C1 segment of cervical spinal cord (tissue), 14 donors: ENCODE measurements at regions not wholly inside any gene's neighbourhood (a gene's known extent, or its start where the extent isn't known, plus 50 kb on each side); places are given as distances from the start of the nearest gene placed in this dataset.

Experiments used
- DNase-seq, 14 donors: peaks; one replicate each; lab custom pipeline; 2025; lab: John Stamatoyannopoulos, UW

- no peak for DNase-seq
These were observed 279.8 kb downstream of the BCOR start for GRCh38 chrX:39817754-39818470.

GRCh38 chrX:39818750-39819149 lies 279.0 kb downstream of the BCOR start:
- no peak for DNase-seq

DNA sequence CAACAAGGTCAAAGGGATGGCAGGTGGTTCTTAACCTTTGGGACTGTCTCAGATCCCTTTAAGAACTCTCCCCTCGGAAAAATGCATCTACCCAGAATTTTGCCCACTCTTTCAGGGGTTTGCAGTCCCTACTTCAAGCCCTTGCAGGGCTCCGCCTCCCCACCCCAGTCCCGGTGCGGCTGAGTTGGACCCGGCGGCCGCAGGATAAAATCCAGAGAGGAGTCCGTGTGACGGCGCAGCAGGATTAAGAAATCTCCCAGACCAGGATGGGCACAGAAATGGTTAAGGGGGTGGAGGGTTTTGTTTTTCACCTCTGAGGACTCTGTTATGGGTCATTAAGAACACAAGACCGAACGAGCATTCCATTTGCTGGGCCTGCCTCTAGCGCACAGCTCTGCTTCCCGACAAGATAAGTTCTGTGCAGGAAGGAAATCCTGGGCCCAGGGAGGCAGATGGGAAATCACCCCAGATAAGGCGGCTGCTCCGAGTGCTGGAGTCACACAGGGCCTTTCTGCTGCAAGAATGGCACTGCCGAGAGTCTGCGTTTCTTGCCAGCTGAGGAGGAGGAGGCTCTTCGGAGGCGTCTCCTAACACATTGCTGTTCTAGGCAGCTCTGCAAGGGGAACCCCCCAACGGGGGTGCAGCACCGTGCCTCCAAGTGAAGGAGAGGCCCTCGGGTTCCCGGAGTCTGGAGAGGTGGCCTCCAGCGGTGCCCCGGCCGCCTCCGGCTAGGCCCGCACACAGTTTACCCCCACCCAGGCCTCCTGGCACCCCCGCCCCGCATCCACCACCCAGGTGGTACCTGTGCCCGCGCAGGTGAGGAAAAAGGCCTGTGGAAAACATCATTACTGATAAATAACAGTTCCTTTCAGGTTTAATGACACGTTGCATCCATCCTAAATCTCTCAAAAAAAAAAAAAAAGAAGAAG lies 277.6 kb downstream of the BCOR start:
- DNase-seq: no peak

GRCh38 chrX:39820938-39821708 lies 276.6 kb downstream of the BCOR start:
- DNase-seq: peak in 2 of 14 donors; percentile 5 to 24

GRCh38 chrX:39821709-39822095 lies 276.1 kb downstream of the BCOR start:
- DNase-seq: no peak

DNA sequence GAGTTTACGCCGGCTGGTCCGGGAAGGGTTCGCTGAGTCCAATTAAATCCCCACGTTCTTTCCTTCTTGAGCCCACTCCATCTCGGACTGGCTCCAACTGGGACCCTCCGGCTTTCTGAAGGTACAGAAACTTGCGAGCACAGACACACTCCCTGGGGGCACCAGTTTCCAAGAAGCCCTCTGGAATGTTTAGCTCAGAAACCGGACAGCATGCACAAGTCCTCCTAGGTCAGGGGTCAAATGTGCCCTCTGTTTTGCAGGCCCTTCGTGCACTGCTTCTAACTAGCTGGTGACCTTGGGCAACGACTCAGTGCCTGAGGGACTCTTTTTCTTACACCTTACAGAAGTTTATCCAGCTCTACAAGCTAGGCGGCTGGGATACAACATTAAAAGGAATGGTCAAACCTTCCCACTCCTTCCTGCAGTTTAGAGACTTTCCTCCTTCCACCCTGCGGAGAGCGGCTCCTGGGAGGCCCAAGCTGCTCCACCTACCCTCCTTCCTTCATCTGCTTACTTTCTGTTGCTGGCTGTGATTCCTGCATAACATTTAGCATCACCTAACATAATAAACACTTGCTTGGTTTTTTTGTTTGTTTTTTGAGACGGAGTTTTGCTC lies 275.5 kb downstream of the BCOR start:
- no peak for DNase-seq

- DNase-seq: no peak
These were observed 274.3 kb downstream of the BCOR start for GRCh38 chrX:39823424-39823823.

DNA sequence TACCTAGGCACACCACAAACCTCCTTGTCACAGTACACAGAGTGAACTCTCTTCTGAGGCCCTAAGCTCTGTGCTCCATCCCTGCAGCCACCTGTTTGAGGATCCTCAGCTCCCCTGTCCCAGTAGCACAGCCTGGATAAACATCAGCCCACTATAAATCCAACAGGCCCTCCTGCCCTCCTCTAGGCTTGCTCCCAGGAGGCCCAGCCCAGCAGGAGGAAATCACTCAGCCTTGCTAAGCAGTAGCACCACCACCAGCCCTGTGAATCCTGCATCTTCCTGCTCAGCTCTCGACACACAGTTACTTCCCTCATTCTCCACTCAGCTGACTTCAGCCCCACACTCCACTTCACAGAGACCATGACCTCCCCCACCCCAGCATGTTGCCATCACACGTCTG lies 273.9 kb downstream of the BCOR start:
- DNase-seq: no peak

DNA sequence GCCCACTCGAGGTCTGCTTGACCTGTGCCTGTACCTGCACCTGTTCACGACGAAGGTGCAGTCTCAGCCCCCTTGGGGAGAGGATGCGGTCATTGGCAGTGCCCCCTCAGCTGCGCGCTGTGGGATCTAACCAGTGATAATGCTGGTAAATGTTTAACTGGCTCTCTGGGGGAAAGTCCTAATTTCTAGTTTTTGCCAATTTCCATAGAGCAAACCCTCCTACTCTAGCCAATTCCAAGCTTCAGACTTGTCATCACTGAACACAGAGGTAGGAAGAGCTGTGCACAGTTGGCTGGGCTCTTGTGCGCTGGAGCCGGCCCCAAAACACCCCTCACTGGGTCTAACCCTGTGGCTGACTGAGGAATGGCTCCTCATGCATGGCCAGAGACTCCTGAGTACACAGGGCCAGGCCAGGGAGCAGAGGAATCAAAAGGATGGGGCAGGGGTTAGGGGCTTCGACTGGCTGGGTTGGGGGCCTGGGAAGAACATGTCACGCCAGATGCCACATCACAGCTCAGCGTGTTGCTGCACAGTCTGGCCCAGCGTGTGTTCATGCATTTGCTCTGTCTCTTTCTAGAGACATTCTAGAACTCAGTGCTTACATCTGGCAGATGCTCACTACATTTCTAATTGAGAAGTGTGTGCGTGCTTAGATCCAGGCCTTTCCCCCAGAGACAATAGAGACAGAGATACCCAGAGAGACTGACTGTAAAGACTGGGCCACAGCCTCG lies 270.8 kb downstream of the BCOR start:
- DNase-seq: no peak

DNA sequence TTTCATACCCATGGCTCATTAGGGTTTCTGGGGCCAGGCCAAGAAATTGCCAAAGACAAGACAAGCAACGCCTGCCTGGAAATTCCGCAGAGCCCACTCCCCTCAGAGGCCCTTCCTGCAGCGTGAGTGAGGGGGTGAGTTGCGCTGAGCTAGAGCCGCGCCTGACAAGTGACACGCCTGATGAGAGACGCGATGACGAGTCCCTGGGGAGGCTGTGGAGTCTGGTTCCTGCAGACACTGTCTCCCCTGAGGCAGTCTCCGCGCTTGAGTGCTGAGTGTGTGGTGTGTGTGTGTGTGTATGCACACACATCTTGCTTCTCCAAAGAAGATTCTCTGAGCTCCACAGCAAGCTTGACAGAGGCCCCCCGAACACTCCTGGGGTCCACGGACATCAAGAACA lies 269.8 kb downstream of the BCOR start:
- no peak for DNase-seq

GRCh38 chrX:39828971-39829370 lies 268.8 kb downstream of the BCOR start:
- DNase-seq: no peak

DNA sequence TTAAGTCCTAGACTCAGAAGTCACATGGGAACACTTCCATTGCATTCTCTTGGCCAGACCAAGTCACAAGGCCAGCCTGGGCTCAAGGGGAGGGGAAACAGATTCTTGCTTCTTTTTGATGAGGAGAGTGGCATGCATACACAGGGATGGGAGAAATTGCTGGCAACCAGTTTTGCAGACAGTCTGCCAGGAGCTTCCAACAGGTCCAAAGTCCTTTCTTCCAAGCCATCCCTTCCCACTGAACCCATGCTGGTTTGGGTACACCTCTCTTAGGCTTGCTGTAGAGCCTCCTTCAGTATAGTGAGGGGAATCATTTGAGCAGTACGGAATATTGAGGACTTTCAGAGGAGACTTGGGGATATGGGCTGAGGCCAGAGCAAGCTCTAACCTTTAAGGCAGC lies 267.8 kb downstream of the BCOR start:
- no peak for DNase-seq

DNA sequence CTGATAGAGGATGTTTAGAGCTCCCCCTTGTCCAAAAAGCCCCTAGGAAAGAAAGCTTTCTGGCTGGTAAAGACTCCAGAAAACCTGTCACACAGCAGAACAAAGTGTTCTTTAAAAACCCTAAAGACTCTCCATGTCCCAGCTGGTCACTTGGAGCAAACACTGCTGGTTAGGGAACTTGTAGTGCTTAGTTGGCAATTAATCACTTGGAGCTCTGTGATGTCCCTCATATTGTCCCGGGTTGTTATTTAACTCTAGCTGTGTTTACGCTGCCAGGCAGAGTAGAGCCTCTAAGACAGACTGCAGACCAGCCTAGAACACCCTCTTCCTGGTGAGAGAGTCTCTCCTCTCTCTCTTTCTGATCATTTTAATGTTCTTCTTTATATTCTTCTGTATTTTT lies 267.3 kb downstream of the BCOR start:
- DNase-seq: no peak

GRCh38 chrX:39832211-39832610 lies 265.5 kb downstream of the BCOR start:
- DNase-seq: no peak

- no peak for DNase-seq
These were observed 263.2 kb downstream of the BCOR start for GRCh38 chrX:39834600-39834999.

DNA sequence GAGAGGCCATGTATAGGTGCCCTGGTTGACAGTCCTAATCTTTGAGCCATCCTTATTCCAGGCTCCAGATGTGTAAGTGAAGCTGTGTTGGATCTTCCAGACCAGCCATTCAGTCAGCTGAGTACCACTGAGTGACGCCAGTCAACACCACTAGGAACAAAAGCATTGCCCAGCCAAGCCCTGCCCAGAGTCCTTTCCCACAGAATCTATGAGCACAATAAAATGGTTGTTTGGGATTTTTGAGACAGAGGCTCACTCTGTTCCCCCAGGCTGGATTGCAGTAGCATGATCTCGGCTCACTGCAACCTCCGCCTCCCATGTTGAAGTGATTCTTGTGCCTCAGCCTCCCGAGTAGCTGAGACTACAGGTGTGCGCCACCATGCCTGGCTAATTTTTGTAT lies 262.5 kb downstream of the BCOR start:
- no peak for DNase-seq

DNA sequence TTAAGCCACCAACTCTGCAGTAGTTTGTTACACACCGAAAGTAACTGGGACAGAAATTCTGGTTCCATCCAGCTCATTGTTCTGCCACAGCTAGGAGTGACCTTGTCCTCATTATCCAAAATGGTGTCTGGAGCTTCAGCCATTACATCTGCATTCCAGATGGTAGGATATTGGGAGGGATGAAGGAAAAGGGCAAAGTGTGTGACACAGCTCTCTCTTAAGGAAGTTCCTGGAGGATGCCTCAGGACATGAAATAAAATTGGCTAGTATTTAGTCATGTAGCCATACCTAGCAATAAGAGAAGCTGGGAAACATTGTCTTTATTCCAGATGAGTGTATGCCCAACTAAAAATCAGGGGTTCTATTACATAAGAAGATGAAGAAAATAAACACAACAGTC lies 262.0 kb downstream of the BCOR start:
- DNase-seq: no peak

DNA sequence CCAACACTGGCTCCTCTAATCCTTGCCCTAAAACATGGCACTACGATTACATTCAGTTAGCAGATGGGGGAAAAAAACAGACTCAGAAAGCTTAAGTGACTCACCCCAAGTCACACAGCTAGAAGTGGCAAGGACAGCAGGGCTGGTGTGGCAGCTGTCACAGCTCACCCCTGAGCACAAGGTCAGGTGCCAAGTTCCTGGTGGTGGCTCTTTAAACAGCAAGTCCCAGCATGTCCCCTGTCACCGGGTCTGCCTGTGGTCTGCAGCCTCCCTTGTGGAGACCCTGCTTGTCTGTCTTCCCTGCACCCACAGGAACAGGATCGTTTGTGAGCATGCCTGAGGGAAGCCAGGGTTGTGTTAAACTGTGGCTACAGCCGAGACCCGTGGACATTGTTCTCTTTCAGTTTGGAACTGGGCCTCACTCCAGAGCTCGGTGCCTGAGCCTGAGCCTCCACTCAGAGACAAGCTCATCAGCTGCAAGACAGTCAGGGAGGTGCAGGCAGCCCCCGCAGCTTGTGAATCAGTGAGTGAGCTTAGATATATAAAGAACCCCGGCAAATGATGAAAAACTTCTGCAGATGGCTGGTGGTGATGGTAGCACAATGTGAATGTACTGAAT lies 260.8 kb downstream of the BCOR start:
- DNase-seq: no peak

- no peak for DNase-seq
These were observed 260.1 kb downstream of the BCOR start for GRCh38 chrX:39837688-39838087.

- no peak for DNase-seq
These were observed 258.4 kb downstream of the BCOR start for GRCh38 chrX:39839371-39839770.

GRCh38 chrX:39840133-39840532 lies 257.6 kb downstream of the BCOR start:
- DNase-seq: peak in 1 of 14 donors; percentile 77
